ENCODE measurements at regions not wholly inside any gene's neighbourhood (a gene's known extent, or its start where the extent isn't known, plus 50 kb on each side); places are given as distances from the start of the nearest gene placed in this dataset.

GRCh38 chr7:25855854-25856782, 295.9 kb upstream of the NFE2L3 start:
- FAIRE-seq (no peak), DNase-seq (ENCODE audit: insufficient read length, low spot score) (no peak)
- TF ChIP-seq CTCF (IDR thresholded peaks at IDR 0.05; ENCODE audit: insufficient read depth, missing control alignments), result no peak

- no peak for FAIRE-seq
- TF ChIP-seq CTCF (IDR thresholded peaks at IDR 0.05; ENCODE audit: insufficient read depth, missing control alignments), result no peak
- no peak for DNase-seq (ENCODE audit: insufficient read length, low spot score)
Measured at GRCh38 chr7:25857376-25858067, 294.5 kb upstream of the NFE2L3 start.

- DNase-seq (ENCODE audit: insufficient read length, low spot score) (no peak), FAIRE-seq (no peak)
- no peak for TF ChIP-seq CTCF (IDR thresholded peaks at IDR 0.05; ENCODE audit: insufficient read depth, missing control alignments)
Measured at GRCh38 chr7:25858200-25858524, 293.8 kb upstream of the NFE2L3 start.

- TF ChIP-seq CTCF (IDR thresholded peaks at IDR 0.05; ENCODE audit: insufficient read depth, missing control alignments), result no peak
- FAIRE-seq (no peak), DNase-seq (ENCODE audit: insufficient read length, low spot score) (no peak)
Measured at GRCh38 chr7:25858525-25859411, 293.2 kb upstream of the NFE2L3 start.

GRCh38 chr7:25859412-25860274, 292.4 kb upstream of the NFE2L3 start:
- DNase-seq (ENCODE audit: insufficient read length, low spot score) (no peak), FAIRE-seq (no peak)
- TF ChIP-seq CTCF (IDR thresholded peaks at IDR 0.05; ENCODE audit: insufficient read depth, missing control alignments), result no peak

Measured in D721Med (cell line).